NCI-H1092 treated with DMSO at 0.1 percent for 48 hours (cell line): ENCODE measurements at regions not wholly inside any gene's neighbourhood (a gene's known extent, or its start where the extent isn't known, plus 50 kb on each side); places are given as distances from the start of the nearest gene placed in this dataset.
A peak's percentile ranks its signal among the peaks of the same experiment; 100 is the strongest.

ENCODE experiments used
- DNase-seq: peaks from one replicate; lab custom pipeline; 2025; lab: John Stamatoyannopoulos, UW

- DNase-seq: no peak
Observed at GRCh38 chr11:103530257-103530656, 421.0 kb downstream of the DYNC2H1 start.

DNA sequence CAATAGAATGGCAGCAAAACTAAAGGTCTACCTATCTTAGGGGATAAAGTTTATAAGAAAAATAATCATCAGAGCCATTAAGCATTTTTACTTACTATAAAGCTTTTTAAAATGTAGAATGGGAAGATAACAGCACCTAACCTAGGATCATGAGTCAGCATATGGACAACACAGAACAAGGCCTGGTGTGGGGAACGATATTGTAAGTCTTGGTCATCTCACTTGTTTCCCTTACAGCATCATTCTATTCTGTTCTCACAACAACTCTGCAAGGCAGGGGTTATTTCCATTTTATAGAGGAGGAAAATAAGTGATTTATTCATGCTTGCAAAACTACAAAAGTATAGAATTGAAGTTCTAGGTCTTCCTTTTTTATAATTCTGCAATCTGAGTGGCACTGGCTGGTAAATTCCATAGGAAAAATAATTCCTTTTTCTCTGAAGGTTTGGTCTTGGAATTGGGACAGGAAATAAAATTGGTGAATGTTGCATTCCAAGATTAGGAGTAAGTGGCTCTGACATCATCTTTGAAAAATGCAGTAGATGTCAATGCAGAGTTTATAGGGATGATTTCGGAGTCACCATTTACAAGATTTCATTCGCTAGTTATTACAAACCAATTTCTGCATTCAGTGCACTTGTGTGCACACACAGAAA, 423.0 kb downstream of the DYNC2H1 start:
- no peak for DNase-seq

- peak; percentile 13 for DNase-seq
Observed at GRCh38 chr11:103534191-103534590, 425.0 kb downstream of the DYNC2H1 start.

- no peak for DNase-seq
Observed at GRCh38 chr11:103534959-103535358, 425.7 kb downstream of the DYNC2H1 start.

- no peak for DNase-seq
Observed at GRCh38 chr11:103536335-103536722, 427.1 kb downstream of the DYNC2H1 start.

DNA sequence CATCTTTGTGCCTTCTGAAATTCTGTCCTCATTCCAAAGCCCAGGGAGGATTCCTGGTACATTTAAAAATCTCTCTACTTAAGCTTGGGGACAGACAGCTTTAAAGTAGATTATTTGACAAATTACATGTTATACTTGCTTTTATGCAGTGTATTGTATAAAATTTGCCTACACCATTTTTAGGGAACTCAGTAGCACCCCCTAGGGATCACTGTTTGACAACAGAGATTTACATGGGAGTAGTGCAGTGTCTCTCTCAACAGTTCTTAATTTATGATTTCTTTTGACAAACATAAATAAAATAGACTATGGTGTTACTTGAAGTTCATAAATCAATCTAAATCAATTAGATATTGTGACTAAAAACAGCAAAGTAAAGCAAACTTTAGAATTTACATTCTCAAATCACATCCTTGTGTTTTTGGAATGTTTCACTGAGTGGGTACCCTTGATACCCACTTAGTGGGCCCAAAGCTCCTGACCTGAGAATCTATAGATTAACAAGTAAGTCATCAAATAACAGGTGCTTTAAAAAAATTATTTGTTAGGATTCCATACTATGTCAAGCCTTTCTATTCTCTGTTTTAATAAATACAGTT, 428.8 kb downstream of the DYNC2H1 start:
- DNase-seq: peak; percentile 77

DNA sequence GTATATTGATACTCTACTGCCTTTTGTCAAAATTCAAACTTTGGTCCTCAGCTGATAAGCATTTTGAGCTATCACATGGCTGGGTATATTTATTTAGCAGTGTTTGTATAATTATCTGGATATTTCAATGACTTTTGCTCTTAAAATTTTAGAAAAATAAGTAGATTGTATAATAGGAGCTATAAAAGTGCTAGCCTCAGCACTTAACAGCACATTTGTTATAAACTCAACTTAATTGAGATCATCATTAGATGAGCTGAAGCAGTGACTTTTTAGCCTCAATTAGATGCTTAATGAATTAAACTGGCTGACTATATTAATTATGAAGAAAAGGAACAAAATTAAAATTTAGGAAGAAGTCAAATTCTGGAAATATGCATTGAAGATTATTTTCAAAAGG, 429.9 kb downstream of the DYNC2H1 start:
- DNase-seq: no peak

DNA sequence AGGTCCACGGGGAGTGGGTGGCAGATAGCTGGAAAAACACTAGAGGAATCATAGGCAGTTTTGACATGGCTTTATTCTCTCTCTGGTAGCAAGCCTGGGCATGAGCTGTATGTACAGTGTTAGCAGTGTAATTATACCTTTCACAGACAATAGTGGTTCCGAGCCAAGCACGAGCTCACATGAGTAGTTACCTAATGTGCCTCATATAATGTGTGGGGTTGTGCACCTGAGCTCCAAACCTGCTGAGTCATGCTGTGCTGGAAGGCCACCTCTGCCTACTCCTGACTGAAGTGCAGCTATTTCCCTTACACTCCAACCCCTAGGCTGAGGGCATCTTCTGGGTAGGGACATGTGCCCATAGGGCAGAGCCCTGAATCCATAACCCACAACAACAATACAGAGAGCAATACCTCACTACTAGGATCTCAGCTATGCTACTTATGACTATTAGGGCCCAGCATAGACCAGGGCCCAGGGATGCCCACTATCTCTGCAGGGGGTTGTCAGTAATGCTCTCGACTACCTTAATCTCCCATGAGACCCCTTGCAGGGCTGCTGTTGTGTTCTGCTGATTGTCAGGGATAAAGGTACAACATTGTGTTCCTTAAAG, 432.1 kb downstream of the DYNC2H1 start:
- no peak for DNase-seq

DNA sequence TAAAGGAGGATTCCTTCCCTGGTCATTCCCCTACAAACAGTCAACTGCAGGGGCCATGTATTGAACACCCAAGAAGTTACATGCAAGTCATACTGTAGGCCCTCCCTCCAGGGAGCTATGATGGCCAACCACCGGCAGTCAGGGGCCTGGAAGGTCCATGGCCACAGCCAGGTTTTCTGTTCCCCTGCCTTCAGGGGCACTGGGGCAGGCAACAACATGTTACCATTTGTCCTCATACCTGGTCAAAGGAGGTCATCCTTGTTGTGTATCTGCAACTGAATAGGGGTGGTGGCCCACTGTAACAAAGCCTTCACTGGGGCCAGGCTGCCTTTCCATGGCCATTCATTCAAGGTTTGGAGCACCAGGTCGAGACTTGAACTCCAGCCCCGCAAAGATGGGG, 433.6 kb downstream of the DYNC2H1 start:
- DNase-seq: no peak

GRCh38 chr11:103543456-103543855, 434.2 kb downstream of the DYNC2H1 start:
- DNase-seq: no peak

DNA sequence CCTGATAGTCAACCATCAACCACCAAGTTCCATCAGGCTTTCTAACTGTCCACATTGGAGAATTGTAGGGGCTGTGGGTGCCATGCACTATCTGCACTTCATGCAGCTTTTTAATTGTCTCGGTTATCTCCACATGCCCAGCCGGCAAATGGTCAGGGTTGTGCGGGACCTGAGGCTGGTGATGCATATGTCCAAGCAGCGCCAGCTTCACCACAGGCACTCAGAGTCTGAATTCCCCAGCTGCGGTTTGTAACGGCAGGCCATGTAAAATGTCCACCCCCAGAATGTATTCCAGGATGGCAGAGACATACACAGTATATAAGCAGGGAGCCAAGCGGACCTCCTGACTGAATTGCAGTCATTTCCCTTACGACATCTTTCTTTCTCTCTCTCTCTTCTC, 435.6 kb downstream of the DYNC2H1 start:
- no peak for DNase-seq

GRCh38 chr11:103545551-103545950, 436.3 kb downstream of the DYNC2H1 start:
- DNase-seq: no peak

GRCh38 chr11:103546236-103546635, 437.0 kb downstream of the DYNC2H1 start:
- no peak for DNase-seq

- no peak for DNase-seq
Observed at GRCh38 chr11:103547024-103547423, 437.8 kb downstream of the DYNC2H1 start.

- no peak for DNase-seq
Observed at GRCh38 chr11:103547691-103548090, 438.5 kb downstream of the DYNC2H1 start.

GRCh38 chr11:103548838-103549237, 439.6 kb downstream of the DYNC2H1 start:
- no peak for DNase-seq

DNA sequence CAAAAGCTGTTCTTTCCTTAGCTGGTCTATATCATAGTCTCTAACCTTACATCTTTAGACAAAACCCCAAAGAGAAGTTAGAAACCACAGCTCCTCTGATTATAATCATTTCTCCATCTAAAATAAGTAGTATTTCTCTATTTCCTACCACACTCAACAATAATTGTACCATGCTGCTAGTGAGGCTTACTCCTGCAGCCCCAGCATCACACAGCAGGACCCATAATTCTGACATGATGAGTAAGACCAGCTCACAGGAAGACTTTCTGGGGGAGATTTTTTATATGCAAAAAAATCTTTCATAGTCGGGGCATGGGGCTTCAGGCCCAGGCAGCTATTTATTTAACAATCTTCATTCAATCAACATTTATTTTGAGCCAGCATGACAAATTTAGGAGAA, 441.6 kb downstream of the DYNC2H1 start:
- no peak for DNase-seq

- no peak for DNase-seq
Observed at GRCh38 chr11:103552086-103552485, 442.9 kb downstream of the DYNC2H1 start.

- no peak for DNase-seq
Observed at GRCh38 chr11:103556171-103556570, 446.9 kb downstream of the DYNC2H1 start.

GRCh38 chr11:103566116-103566515, 456.9 kb downstream of the DYNC2H1 start:
- DNase-seq: no peak

- DNase-seq: no peak
Observed at GRCh38 chr11:103581760-103582159, 454.7 kb upstream of the DDI1 start.

GRCh38 chr11:103582351-103582909, 454.0 kb upstream of the DDI1 start:
- DNase-seq: no peak

GRCh38 chr11:103584021-103584420, 452.4 kb upstream of the DDI1 start:
- no peak for DNase-seq
